AG04449 (cell line): ENCODE measurements at regions not wholly inside any gene's neighbourhood (a gene's known extent, or its start where the extent isn't known, plus 50 kb on each side); places are given as distances from the start of the nearest gene placed in this dataset.
A peak's percentile ranks its signal among the peaks of the same experiment; 100 is the strongest.

Experiments used
- CTCF ChIA-PET: fragments of 350-600 bp; formaldehyde crosslinking; extraction: SDS; loops from one replicate; lab custom pipeline; 2021; ENCODE audit warnings: antibody characterized with exemption; lab: Yijun Ruan, JAX
- POLR2A ChIA-PET: fragments of 400-600, 350-600 bp; formaldehyde crosslinking; extraction: SDS; loops from one replicate; lab custom pipeline; 2020; ENCODE audit warnings: antibody characterized with exemption, inconsistent platforms; lab: Yijun Ruan, JAX
- DNase-seq: peaks from one replicate; pipeline ENCODE4 v3.0.0-alpha.2; 2010; ENCODE audit warnings: low read depth, low spot score
- H3K4me3 ChIP-seq: 2 replicates; pipeline ENCODE4 v1.5.1; 2011; ENCODE audit warnings: low read depth, mild to moderate bottlenecking, control low read depth, low read length
- CTCF ChIP-seq: IDR thresholded peaks from one replicate; pipeline ENCODE4 v1.5.1; 2011; ENCODE audit warnings: mild to moderate bottlenecking, moderate library complexity, low read length, control low read depth, inconsistent platforms; ENCODE audit not compliant: insufficient read depth; ENCODE audit errors: missing control alignments

GRCh38 chr11:26891501-26891900 is 102.4 kb upstream of the FIBIN start:
- H3K4me3 ChIP-seq, result no peak overlapping the region
- no peak for DNase-seq
- TF ChIP-seq CTCF, result no peak
- ChIA-PET CTCF (interaction anchor here (1.7 kb wide), 1 partner anchor 9 kb away, joined by 4 read pairs; no protein-coding TSS in a partner anchor), POLR2A (no interaction called here)

GRCh38 chr11:26896719-26897118 is 97.2 kb upstream of the FIBIN start:
- DNase-seq, result peak; percentile 12
- POLR2A ChIA-PET, result interaction anchor here (1.5 kb wide), 1 partner anchor 99 kb away, joined by 3 read pairs; no protein-coding TSS in a partner anchor
- TF ChIP-seq CTCF, result no peak
- CTCF ChIA-PET, result no interaction called here
- H3K4me3 ChIP-seq, result no peak overlapping the region

- POLR2A ChIA-PET, result no interaction called here
- TF ChIP-seq CTCF, result no peak
- CTCF ChIA-PET, result no interaction called here
- no peak overlapping the region for H3K4me3 ChIP-seq
- DNase-seq, result no peak
Observed at GRCh38 chr11:26898799-26899198, 95.1 kb upstream of the FIBIN start.

GRCh38 chr11:26901162-26901561 is 92.8 kb upstream of the FIBIN start:
- H3K4me3 ChIP-seq, result no peak overlapping the region
- ChIA-PET CTCF (no interaction called here), POLR2A (no interaction called here)
- no peak for TF ChIP-seq CTCF
- peak; percentile 17 for DNase-seq

GRCh38 chr11:26904132-26904531 is 89.8 kb upstream of the FIBIN start:
- TF ChIP-seq CTCF, result no peak
- H3K4me3 ChIP-seq, result no peak overlapping the region
- POLR2A ChIA-PET, result no interaction called here
- no peak for DNase-seq
- CTCF ChIA-PET, result no interaction called here

- TF ChIP-seq CTCF, result no peak
- DNase-seq, result no peak
- POLR2A ChIA-PET, result no interaction called here
- H3K4me3 ChIP-seq, result no peak overlapping the region
- CTCF ChIA-PET, result no interaction called here
Observed at GRCh38 chr11:26904801-26905200, 89.1 kb upstream of the FIBIN start.
